Lower leg skin (tissue), 3 donors: ENCODE measurements at regions not wholly inside any gene's neighbourhood (a gene's known extent, or its start where the extent isn't known, plus 50 kb on each side); places are given as distances from the start of the nearest gene placed in this dataset.

Experiments
- CTCF ChIP-seq, 3 donors: fragments of 450-650 bp; IDR thresholded peaks; one replicate each; pipeline ENCODE4 v1.5.1; 2016; ENCODE audit warnings: antibody characterized with exemption in 3 of 3, mild to moderate bottlenecking in 3 of 3, moderate library complexity in 2 of 3
- POLR2A ChIP-seq, 2 donors: fragments of 450-650 bp; IDR thresholded peaks; one replicate each; pipeline ENCODE4 v1.6.1; 2016 to 2017; ENCODE audit warnings: antibody characterized with exemption in 2 of 2, mild to moderate bottlenecking in 1 of 2, moderate library complexity in 1 of 2

DNA sequence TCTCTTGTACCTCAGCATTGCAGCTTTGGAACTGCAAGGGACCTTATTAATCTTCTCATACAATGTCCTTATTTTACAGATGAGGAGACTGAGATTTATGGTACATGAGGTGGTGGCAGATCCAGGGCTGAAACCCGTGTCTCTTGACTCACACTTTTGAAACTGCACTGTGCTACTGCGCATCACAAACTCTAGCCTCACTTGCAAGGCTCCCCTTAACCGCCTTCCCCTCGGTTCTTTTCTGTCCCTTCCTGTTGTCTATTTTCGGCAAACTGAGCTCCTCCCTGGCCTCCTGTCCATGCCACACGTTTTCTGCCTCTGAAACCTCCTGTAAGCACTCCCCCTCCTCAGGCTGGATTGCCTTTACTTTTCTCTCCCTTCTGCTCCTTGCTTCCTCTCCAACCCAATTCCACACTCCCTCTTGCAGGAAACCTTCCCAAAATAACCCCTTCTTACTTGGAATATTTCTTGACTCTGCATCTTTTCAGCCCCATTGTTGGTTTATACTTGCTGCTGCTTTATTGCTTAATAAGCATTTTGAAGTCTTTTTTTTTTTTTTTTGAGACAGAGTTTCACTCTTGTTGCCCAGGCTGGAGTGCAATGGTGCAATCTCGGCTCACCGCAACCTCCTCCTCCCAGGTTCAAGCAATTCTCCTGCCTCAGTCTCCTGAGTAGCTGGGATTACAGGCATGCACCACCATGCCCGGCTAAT is 72.4 kb upstream of the CISTR start:
- TF ChIP-seq CTCF (IDR thresholded peaks at IDR 0.05) (no peak), POLR2A (IDR thresholded peaks at IDR 0.05) (no peak)
